ENCODE measurements at regions not wholly inside any gene's neighbourhood (a gene's known extent, or its start where the extent isn't known, plus 50 kb on each side); places are given as distances from the start of the nearest gene placed in this dataset.
A peak's percentile ranks its signal among the peaks of the same experiment; 100 is the strongest.

- TF ChIP-seq NFYB (CRISPR knock-in tag; conservative IDR thresholded peaks at IDR 0.05; ENCODE audit: low read depth) (no peak), ZNF317 (CRISPR knock-in tag; IDR thresholded peaks at IDR 0.05; ENCODE audit: borderline replicate concordance, low read depth) (peak; percentile 77)
- DNase-seq (ENCODE audit: low spot score) (no peak), ATAC-seq (no peak)
- peaks cover 20% of the 10 kb centered on the region for H3K4me1 Mint-ChIP-seq
- no peak overlapping the region for H3K27ac Mint-ChIP-seq
- no peak overlapping the region for H3K4me3 Mint-ChIP-seq
- peaks cover 8% of the 10 kb centered on the region; the same call in 1 of the 2 replicates for H3K36me3 Mint-ChIP-seq
- peaks cover 11% of the 10 kb centered on the region for H3K27me3 Mint-ChIP-seq (ENCODE audit: low read depth)
- ChIA-PET CTCF (interaction anchor here (1.2 kb wide), 1 partner anchor 103 kb away, joined by 3 read pairs; no protein-coding TSS in a partner anchor), POLR2A (no interaction called here)
- peaks cover 16% of the 10 kb centered on the region for H3K9me3 Mint-ChIP-seq
These were observed 250.9 kb downstream of the ACTR3B start for GRCh38 chr7:153010416-153010815.

- no peak overlapping the region for H3K4me3 Mint-ChIP-seq
- no peak for TF ChIP-seq E2F5 (CRISPR knock-in tag; IDR thresholded peaks at IDR 0.05)
- TF ChIP-seq NFATC4 (CRISPR knock-in tag; IDR thresholded peaks at IDR 0.05) = no peak
- TF ChIP-seq JAZF1 (CRISPR knock-in tag; IDR thresholded peaks at IDR 0.05) = no peak
- no peak for TF ChIP-seq IRF1 (CRISPR knock-in tag; IDR thresholded peaks at IDR 0.05)
- TF ChIP-seq GTF2I (CRISPR knock-in tag; conservative IDR thresholded peaks at IDR 0.05) = no peak
- no peak for TF ChIP-seq MXD4 (CRISPR knock-in tag; IDR thresholded peaks at IDR 0.05; ENCODE audit: borderline replicate concordance)
- TF ChIP-seq ZNF263 (CRISPR knock-in tag; IDR thresholded peaks at IDR 0.05; ENCODE audit: low read depth) = no peak
- TF ChIP-seq TEAD1 (CRISPR knock-in tag; IDR thresholded peaks at IDR 0.05) = no peak
- no peak for TF ChIP-seq NR3C1 (CRISPR knock-in tag; conservative IDR thresholded peaks at IDR 0.05; ENCODE audit: low read depth)
- no peak for TF ChIP-seq RELA (CRISPR knock-in tag; IDR thresholded peaks at IDR 0.05; ENCODE audit: borderline replicate concordance)
- TF ChIP-seq CTCF (IDR thresholded peaks at IDR 0.05) = no peak
- TF ChIP-seq ZNF532 (CRISPR knock-in tag; IDR thresholded peaks at IDR 0.05; ENCODE audit: borderline replicate concordance) = no peak
- TF ChIP-seq EMX1 (CRISPR knock-in tag; IDR thresholded peaks at IDR 0.05) = no peak
- TF ChIP-seq ZNF425 (CRISPR knock-in tag; conservative IDR thresholded peaks at IDR 0.05) = no peak
- no peak for TF ChIP-seq FOXJ3 (CRISPR knock-in tag; IDR thresholded peaks at IDR 0.05; ENCODE audit: borderline replicate concordance)
- no peak for TF ChIP-seq CREB1 (CRISPR knock-in tag; IDR thresholded peaks at IDR 0.05)
- no peak for TF ChIP-seq ZNF121 (CRISPR knock-in tag; IDR thresholded peaks at IDR 0.05)
- no peak for TF ChIP-seq ETV6 (CRISPR knock-in tag; IDR thresholded peaks at IDR 0.05)
- TF ChIP-seq ATF3 (CRISPR knock-in tag; conservative IDR thresholded peaks at IDR 0.05) = no peak
- TF ChIP-seq AR (CRISPR knock-in tag; IDR thresholded peaks at IDR 0.05) = no peak
- peaks cover 11% of the 10 kb centered on the region for H3K9me3 Mint-ChIP-seq
- DNase-seq (ENCODE audit: low spot score) (no peak), ATAC-seq (no peak)
- ChIA-PET POLR2A (no interaction called here), CTCF (no interaction called here)
- peaks cover 14% of the 10 kb centered on the region for H3K4me1 Mint-ChIP-seq
- H3K27me3 Mint-ChIP-seq (ENCODE audit: low read depth) = peaks cover 4% of the 10 kb centered on the region
- no peak overlapping the region for H3K27ac Mint-ChIP-seq
- peaks cover 4% of the 10 kb centered on the region; the same call in 1 of the 2 replicates for H3K36me3 Mint-ChIP-seq
These were observed 252.7 kb downstream of the ACTR3B start for GRCh38 chr7:153012203-153012602.

Measured in WTC11 (cell line).